Body of pancreas (tissue), 4 donors: ENCODE measurements at regions not wholly inside any gene's neighbourhood (a gene's known extent, or its start where the extent isn't known, plus 50 kb on each side); places are given as distances from the start of the nearest gene placed in this dataset.

Experiments
- ATAC-seq: fragments of 150-250 bp; one replicate; pipeline ENCODE4 v1.9.1; 2016
- DNase-seq, 4 donors: peaks; one replicate each; pipeline ENCODE4 v3.0.0-alpha.2; 2019
- H3K27ac ChIP-seq, 4 donors: fragments of 200-600 bp; sonication (generic); 1 replicate in 3 of 4; 2 replicates in 1 of 4; pipeline versions ENCODE4 v1.5.1 to v1.6.1; 2016 to 2019; ENCODE audit warnings: mild to moderate bottlenecking in 1 of 4, mixed read lengths in 1 of 4, moderate library complexity in 1 of 4
- H3K27me3 ChIP-seq, 2 donors: fragments of 200-600 bp; sonication (generic); one replicate each; pipeline ENCODE4 v1.6.0; 2016; ENCODE audit warnings: mild to moderate bottlenecking in 1 of 2
- H3K36me3 ChIP-seq, 2 donors: fragments of 200-600 bp; sonication (generic); replicated peaks in 1 of 2; 2 replicates each; pipeline ENCODE4 v1.5.1; 2016; ENCODE audit warnings: low read depth in 2 of 2; ENCODE audit not compliant: insufficient read depth in 1 of 2
- H3K4me1 ChIP-seq: fragments of 200-600 bp; sonication (generic); one replicate; pipeline ENCODE4 v1.6.0; 2016
- H3K4me3 ChIP-seq, 2 donors: fragments of 200-600 bp; sonication (generic); 1 replicate in 1 of 2; 2 replicates in 1 of 2; pipeline ENCODE4 v1.5.1; 2016 to 2019
- H3K9me3 ChIP-seq, 3 donors: fragments of 200-600 bp; sonication (generic); 1 replicate in 2 of 3; 2 replicates in 1 of 3; pipeline ENCODE4 v1.5.1; 2016
- CTCF ChIP-seq, 7 experiments: fragments of 450-650 bp in 4 of 7; fragments of 200-600 bp in 3 of 7; sonication (generic) in 3 of 7; IDR thresholded peaks; one replicate each; pipeline ENCODE4 v1.5.1; 2016 to 2019; ENCODE audit warnings: antibody characterized with exemption in 7 of 7
- POLR2A ChIP-seq, 3 donors: fragments of 450-650 bp; IDR thresholded peaks; one replicate each; pipeline ENCODE4 v1.6.1; 2016; ENCODE audit warnings: antibody characterized with exemption in 3 of 3, mild to moderate bottlenecking in 2 of 3
- WGBS, 2 donors: methylation state at CpG; one replicate each; pipeline ENCODE4 v1.1.5; 2017; 5-methylcytosine and 5-hydroxymethylcytosine counted together
- intact Hi-C: fragments of 100-400 bp; cut with DNase I; formaldehyde crosslinking; loops from one replicate; pipeline ENCODE4 v1.15.1; 2023

GRCh38 chr3:148178503-148178902 is 519.2 kb upstream of the AGTR1 start:
- WGBS, 2 donors, result 17 to 23% methylated on average over 3 of the region's 3 CpGs
- Histone ChIP-seq H3K36me3 (no peaks in the 10 kb centered on the region), H3K27me3 (no peaks in the 10 kb centered on the region), H3K4me1 (no peaks in the 10 kb centered on the region), H3K4me3 (no peak overlapping the region), H3K27ac (no peak overlapping the region), H3K9me3 (no peaks in the 10 kb centered on the region)
- ATAC-seq (no peak), DNase-seq (no peak)
- TF ChIP-seq POLR2A (IDR thresholded peaks at IDR 0.05), result no peak
- no peak for TF ChIP-seq CTCF (IDR thresholded peaks at IDR 0.05)
- intact Hi-C loops, result no loop called here

- TF ChIP-seq CTCF (IDR thresholded peaks at IDR 0.05), result no peak
- no peak for TF ChIP-seq POLR2A (IDR thresholded peaks at IDR 0.05)
- ATAC-seq (no peak), DNase-seq (no peak)
- intact Hi-C loops, result no loop called here
- no peak overlapping the region for H3K4me3 ChIP-seq
- H3K9me3 ChIP-seq, result no peaks in the 10 kb centered on the region
- no peak overlapping the region for H3K27ac ChIP-seq
- 77 to 87% methylated on average over 1 of the region's 1 CpG for WGBS, 2 donors
- no peaks in the 10 kb centered on the region for H3K4me1 ChIP-seq
- H3K27me3 ChIP-seq, result no peaks in the 10 kb centered on the region
- no peaks in the 10 kb centered on the region for H3K36me3 ChIP-seq
These were observed 512.9 kb upstream of the AGTR1 start for GRCh38 chr3:148184798-148185197.

GRCh38 chr3:148186881-148187280 is 510.8 kb upstream of the AGTR1 start:
- H3K9me3 ChIP-seq, result no peaks in the 10 kb centered on the region
- TF ChIP-seq POLR2A (IDR thresholded peaks at IDR 0.05), result no peak
- no peak for TF ChIP-seq CTCF (IDR thresholded peaks at IDR 0.05)
- no peaks in the 10 kb centered on the region for H3K27me3 ChIP-seq
- intact Hi-C loops, result no loop called here
- no peak overlapping the region for H3K4me3 ChIP-seq
- DNase-seq (no peak), ATAC-seq (no peak)
- no peaks in the 10 kb centered on the region for H3K4me1 ChIP-seq
- H3K36me3 ChIP-seq, result no peaks in the 10 kb centered on the region
- 73 to 86% methylated on average over 2 of the region's 2 CpGs for WGBS, 2 donors
- H3K27ac ChIP-seq, result no peak overlapping the region

GRCh38 chr3:148187296-148187695 is 510.4 kb upstream of the AGTR1 start:
- H3K27ac ChIP-seq, result no peak overlapping the region
- intact Hi-C loops, result no loop called here
- no peaks in the 10 kb centered on the region for H3K27me3 ChIP-seq
- H3K4me3 ChIP-seq, result no peak overlapping the region
- no peak for TF ChIP-seq POLR2A (IDR thresholded peaks at IDR 0.05)
- TF ChIP-seq CTCF (IDR thresholded peaks at IDR 0.05), result no peak
- H3K9me3 ChIP-seq, result no peaks in the 10 kb centered on the region
- no peak for ATAC-seq
- no peaks in the 10 kb centered on the region for H3K36me3 ChIP-seq
- DNase-seq, result no peak
- no peaks in the 10 kb centered on the region for H3K4me1 ChIP-seq

GRCh38 chr3:148190441-148190990 is 507.2 kb upstream of the AGTR1 start:
- intact Hi-C loops, result no loop called here
- Histone ChIP-seq H3K4me1 (no peaks in the 10 kb centered on the region), H3K27me3 (no peaks in the 10 kb centered on the region), H3K36me3 (no peaks in the 10 kb centered on the region), H3K4me3 (no peak overlapping the region), H3K9me3 (no peaks in the 10 kb centered on the region), H3K27ac (no peak overlapping the region)
- ATAC-seq (no peak), DNase-seq (no peak)
- no peak for TF ChIP-seq POLR2A (IDR thresholded peaks at IDR 0.05)
- TF ChIP-seq CTCF (IDR thresholded peaks at IDR 0.05), result no peak
- WGBS, 2 donors, result 21 to 26% methylated on average over 1 of the region's 1 CpG
